NOMO-1 treated with DMSO at 0.1 percent for 48 hours (cell line): ENCODE measurements at regions not wholly inside any gene's neighbourhood (a gene's known extent, or its start where the extent isn't known, plus 50 kb on each side); places are given as distances from the start of the nearest gene placed in this dataset.
"Not testable (repeated sequence)": the region's sequence is repeated elsewhere in the genome, so short reads cannot be mapped to it uniquely, and the experiment has no call there.

Source experiments
- DNase-seq: peaks from one replicate; lab custom pipeline; 2025; ENCODE audit not compliant: unreplicated experiment; lab: John Stamatoyannopoulos, UW

DNA sequence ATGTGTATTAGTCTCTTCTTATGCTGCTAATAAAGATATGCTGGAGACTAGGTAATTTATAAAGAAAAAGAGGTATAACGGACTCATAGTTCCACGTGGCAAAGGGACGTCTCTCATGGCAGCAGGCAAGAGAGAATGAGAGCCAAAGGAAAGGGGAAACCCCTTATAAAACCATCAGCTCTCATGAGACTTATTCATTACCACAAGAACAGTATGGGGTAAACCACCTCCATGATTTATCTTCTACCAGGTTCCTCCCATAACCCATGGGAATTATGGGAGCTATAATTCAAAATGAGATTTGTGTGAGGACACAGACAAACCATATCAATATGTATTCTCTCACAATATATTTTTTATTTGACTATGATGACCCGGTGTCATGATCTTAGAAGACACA is 109.1 kb downstream of the UTRN start:
- no peak for DNase-seq

- no peak for DNase-seq
These were observed 109.9 kb downstream of the UTRN start for GRCh38 chr6:144395014-144395413.

GRCh38 chr6:144395826-144396225 is 110.7 kb downstream of the UTRN start:
- DNase-seq = peak; percentile 86

GRCh38 chr6:144397141-144397540 is 112.0 kb downstream of the UTRN start:
- DNase-seq = no peak

DNA sequence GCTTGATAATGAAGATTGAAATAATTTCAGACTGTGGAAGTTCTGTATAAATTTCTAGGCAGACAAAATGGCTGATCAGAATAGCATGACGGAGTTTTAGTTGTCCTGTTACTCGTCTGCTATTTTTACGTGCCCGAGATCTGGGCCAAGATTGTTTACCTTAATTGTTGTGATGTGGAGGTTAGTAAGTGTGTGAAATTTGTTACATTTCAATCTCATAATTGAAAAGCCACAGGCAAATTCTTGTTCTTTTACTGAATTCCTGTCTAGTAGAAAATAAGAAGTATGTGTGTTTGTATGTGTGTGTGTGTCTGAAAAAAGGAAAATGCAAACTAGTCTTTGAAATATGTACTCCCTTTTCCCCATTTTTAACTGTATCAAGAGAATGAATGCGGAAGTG is 115.2 kb downstream of the UTRN start:
- DNase-seq = no peak

GRCh38 chr6:144401736-144402733 is 116.9 kb downstream of the UTRN start:
- DNase-seq = no peak

- no peak for DNase-seq
These were observed 117.6 kb downstream of the UTRN start for GRCh38 chr6:144402750-144403149.

DNA sequence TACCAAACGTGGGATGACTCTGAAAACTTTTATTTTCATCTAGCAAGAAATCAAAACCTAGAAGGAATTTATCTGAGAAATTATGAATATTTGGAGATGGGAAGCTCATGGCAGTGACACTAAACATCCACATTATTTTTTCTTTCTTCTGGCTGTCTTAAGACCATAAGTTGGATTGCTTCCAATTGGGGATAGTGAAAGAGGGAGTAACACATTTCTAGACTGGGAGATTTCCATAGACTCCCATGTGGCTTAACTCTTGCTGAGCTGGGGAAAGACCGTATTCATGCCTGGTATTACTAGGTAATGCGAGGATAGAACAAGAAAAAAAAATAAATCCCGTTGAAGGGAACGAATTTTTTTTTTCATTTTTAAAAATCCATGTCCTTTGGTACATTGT is 120.0 kb downstream of the UTRN start:
- no peak for DNase-seq

DNA sequence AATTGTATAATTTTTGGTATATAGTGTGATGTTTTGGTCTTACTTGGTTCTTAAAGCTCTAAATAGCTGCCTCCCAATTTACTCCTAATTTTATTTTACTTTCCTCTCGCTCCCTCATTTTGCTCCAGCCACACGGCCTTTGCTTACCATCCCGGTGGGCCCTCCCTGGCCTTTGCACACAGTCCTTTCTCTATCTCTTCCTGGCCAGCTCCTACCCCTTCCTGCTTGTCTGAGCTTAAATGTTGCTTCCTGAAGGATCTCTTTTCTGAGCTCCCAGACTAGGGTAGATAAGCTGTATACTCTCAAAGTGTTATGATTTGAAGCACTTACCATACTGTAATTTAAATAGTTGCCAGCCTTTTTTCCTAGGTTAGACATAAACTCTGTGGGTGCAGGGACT is 121.7 kb downstream of the UTRN start:
- no peak for DNase-seq

DNA sequence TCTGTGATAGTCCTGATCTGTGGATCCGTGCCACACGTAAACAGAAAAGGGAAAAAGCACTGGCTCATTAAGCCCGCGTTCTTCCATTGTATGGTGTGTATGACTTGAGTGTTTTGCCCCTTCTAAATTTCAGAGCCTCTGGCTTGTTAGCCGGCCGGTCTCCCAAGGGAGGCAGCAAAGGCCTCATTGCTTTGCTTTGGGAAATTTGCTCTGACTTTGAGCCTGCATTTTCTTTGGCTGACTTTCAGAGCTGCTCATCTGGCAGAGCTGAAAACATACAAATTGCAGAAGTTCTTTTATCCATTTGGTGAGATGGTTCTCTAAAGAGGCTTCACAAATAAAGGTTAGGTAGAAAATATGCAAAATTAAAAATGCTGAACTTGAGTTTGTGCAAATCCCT is 123.0 kb downstream of the UTRN start:
- DNase-seq = no peak

- DNase-seq = no peak
These were observed 124.9 kb downstream of the UTRN start for GRCh38 chr6:144410059-144410458.

GRCh38 chr6:144410574-144410973 is 125.4 kb downstream of the UTRN start:
- DNase-seq = not testable (repeated sequence)

GRCh38 chr6:144411531-144412165 is 126.5 kb downstream of the UTRN start:
- no peak for DNase-seq

DNA sequence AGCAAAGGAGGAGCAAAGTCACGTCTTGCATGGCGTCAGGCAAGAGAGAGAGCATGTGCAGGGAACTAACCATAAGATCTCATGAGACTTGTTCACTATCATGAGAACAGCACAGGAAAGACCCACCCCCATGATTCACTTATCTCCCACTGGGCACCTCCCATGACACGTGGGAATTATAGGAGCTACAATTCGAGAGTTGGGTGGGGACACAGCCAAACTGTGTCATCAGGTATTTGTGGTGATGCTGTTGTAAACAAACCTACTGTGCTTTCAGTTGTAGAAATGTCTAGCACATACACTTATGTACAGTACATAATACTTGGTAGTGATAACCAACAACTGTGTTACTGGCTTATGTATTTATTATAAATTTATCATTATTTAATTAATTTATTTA is 128.3 kb downstream of the UTRN start:
- DNase-seq = no peak

DNA sequence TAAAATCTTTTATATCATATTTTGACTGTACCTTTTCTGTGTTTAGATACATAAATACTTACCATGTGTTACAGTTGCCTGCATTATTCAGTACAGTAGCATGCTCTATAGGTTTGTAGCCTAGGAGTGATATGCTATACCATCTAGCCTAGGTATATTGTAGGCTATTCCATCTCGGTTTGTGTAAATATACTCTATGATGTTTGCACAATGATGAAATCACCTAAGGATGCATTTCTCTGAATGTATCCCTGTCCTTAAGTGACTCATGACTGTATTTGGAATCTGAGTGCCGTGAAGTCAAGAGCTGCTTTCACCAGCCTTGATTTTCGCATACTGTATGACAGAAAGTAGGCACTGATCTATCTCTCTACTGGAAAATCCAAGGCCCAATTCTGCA is 129.9 kb downstream of the UTRN start:
- DNase-seq = no peak

- DNase-seq = no peak
These were observed 130.7 kb downstream of the UTRN start for GRCh38 chr6:144415835-144416237.

DNA sequence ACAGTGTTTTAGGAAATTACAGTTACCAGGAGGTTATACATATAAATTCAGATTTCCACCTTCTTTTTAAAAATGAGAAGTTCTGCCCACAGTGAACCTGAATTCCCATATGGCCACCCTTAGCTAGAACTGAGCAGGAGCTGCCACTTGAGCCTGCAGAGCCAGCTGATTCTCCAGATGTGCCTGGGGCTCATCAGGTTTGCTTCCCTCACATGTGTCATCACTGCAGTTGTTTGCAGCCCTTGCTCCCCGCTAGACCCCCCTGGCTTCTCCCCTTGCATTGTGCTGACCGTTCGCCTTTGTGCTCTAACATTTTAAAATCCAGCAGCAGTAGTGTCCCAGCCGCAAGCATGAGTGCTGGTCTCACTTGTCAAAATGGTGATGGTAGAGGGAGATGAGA is 131.1 kb downstream of the UTRN start:
- DNase-seq = no peak

DNA sequence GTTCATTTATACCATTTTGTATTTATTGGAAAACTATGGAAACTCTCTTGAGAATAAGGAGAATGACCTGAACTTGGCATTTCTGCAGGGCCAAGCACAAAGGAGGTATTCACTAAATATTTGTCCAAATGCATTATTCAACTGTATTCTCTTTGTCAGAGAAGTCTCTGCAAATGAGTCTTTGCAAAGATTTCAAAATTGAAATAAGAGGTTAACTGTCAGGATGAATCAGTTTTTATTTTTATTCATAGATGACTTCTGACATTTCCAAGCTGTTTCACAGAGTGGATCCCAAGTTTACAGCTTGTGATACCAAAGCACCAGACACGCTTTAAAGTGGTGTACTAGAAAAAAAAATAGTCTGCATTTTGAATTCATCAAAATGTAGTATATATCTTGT is 131.6 kb downstream of the UTRN start:
- no peak for DNase-seq

- DNase-seq = no peak
These were observed 132.5 kb downstream of the UTRN start for GRCh38 chr6:144417681-144418080.

DNA sequence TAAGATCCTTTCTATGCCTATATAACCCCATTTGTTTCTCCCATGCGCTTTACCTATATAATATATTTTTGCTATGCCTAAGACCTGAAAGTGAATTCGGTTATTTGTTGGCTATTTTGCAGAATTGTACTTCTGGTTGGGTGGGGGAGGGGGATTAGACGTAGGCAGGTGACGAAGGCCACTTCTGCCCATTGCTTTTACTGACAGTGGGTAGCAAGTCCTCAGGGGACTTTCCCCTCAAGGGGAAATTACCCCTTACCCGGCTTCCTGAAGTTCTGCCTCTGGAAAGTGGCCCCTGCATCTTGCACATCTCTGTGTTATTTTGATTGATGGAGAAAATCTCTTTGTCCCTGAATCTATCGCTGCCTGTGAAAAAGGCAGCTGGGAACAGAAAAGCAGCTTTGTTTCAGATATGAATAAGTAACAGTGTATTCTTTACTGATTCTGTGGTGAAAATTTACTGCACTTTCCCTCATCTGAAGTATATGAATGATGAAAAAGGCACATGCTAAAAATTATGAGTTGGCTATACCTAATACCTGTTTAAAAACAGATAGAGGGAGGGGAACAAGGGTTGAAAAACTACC is 133.9 kb downstream of the UTRN start:
- no peak for DNase-seq

DNA sequence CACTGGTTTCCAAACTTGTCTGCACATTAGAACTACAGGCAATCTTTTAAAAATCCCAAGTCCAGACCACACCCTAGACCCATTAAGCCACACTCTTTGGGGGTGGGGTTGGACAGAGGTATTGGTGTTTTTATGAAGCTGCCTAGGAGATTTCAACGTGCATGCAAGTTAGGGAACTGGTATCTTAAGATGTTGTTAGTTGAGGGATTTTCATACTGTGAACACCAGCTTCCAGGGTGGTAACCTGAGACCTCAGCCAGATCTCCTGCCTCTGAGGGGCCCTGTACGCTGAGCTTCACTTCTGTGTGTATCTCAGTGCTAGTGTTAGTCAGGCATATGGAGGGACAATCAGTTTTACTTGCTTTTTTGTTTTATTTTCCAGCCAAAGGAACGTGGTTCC is 138.0 kb downstream of the UTRN start:
- no peak for DNase-seq

- no peak for DNase-seq
These were observed 144.6 kb downstream of the UTRN start for GRCh38 chr6:144429753-144430152.
